ENCODE measurements at regions not wholly inside any gene's neighbourhood (a gene's known extent, or its start where the extent isn't known, plus 50 kb on each side); places are given as distances from the start of the nearest gene placed in this dataset.

DNA sequence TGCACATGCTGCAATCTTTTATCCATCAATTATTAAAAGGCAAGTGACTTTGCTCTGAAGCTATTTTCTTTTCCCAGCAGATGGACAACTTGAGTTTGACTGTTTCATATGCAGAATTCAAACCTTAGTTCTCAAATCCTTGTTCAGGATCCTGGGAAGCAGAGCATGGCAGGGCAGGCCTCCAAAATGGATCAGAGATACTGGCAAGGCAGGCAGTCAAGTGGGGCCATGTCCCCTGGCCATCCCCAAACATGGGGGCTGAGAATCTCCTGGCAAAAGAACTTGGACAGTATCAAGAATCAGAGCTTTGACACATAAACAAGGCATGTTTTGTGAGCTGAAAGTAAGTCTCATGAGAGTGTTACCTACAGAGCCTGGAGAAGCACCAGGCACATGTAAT, 122.9 kb upstream of the CTNNB1 start:
- TF ChIP-seq, protein P1, sequence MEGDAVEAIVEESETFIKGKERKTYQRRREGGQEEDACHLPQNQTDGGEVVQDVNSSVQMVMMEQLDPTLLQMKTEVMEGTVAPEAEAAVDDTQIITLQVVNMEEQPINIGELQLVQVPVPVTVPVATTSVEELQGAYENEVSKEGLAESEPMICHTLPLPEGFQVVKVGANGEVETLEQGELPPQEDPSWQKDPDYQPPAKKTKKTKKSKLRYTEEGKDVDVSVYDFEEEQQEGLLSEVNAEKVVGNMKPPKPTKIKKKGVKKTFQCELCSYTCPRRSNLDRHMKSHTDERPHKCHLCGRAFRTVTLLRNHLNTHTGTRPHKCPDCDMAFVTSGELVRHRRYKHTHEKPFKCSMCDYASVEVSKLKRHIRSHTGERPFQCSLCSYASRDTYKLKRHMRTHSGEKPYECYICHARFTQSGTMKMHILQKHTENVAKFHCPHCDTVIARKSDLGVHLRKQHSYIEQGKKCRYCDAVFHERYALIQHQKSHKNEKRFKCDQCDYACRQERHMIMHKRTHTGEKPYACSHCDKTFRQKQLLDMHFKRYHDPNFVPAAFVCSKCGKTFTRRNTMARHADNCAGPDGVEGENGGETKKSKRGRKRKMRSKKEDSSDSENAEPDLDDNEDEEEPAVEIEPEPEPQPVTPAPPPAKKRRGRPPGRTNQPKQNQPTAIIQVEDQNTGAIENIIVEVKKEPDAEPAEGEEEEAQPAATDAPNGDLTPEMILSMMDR (IDR thresholded peaks at IDR 0.05; ENCODE audit: borderline replicate concordance, insufficient read depth, low read depth, low read length), result no peak
- H3K4me3 ChIP-seq (ENCODE audit: low read depth, low read length), result no peak overlapping the region

DNA sequence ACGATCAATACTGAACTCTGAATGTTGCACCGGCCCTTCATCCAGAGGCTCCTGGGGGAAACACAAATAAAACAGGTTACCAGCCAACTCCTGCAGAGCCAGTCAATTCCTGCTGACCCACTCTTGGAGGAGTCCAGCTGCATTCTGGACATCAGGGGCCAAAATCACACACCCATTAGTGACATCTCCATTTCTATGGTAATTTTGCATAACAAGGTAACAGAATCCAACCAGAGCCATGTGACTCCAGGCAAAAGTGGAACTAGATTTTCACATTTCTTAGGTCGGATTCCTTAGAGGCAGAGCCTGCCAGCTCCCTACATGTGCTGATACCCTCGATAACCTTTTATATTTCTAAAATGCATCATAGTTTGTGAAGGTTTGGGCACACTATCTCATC, 119.2 kb upstream of the CTNNB1 start:
- TF ChIP-seq, protein P1 (IDR thresholded peaks at IDR 0.05; ENCODE audit: borderline replicate concordance, insufficient read depth, low read depth, low read length), result no peak
- H3K4me3 ChIP-seq (ENCODE audit: low read depth, low read length), result no peak overlapping the region

DNA sequence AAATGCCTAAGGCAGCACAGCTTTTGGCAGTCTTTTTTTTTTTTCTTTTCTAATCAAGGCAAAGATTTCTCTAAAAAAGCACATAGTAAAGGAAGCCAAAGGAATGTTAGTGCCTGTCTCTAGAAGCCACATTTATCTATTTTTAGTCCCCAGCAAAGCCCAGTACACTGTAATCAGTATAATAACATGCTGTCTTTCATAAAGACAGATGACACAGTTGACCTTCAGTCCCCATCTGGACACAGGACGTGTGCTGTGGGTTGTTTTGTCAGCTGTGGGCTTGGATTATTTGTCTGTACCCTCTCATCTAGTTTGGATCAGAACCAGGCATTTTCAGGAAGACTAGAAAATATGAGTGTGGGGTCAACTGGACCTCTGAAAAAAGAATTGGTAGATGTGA, 110.4 kb upstream of the CTNNB1 start:
- no peak overlapping the region for H3K4me3 ChIP-seq (ENCODE audit: low read depth, low read length)
- TF ChIP-seq, protein P1 (IDR thresholded peaks at IDR 0.05; ENCODE audit: borderline replicate concordance, insufficient read depth, low read depth, low read length), result no peak

DNA sequence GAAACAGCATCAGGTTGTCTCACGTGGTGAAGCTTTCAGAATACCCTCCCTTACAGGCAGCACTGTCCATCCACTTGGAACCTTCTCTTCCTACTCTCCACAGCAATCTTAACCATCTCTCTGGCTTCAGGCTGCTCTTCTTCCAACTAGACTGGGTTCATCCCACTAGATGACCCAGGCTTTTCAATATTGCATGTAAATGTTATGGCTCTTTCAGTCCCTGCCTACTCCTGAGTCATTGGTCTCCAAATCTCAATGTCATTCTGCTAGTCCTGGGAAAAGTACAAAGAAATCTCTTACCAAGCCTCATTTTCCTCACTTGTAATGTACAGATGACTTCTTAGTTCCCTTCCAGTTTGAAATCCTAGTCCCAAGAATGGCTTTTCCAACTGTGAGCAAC, 109.7 kb upstream of the CTNNB1 start:
- no peak overlapping the region for H3K4me3 ChIP-seq (ENCODE audit: low read depth, low read length)
- TF ChIP-seq, protein P1 (IDR thresholded peaks at IDR 0.05; ENCODE audit: borderline replicate concordance, insufficient read depth, low read depth, low read length), result no peak

DNA sequence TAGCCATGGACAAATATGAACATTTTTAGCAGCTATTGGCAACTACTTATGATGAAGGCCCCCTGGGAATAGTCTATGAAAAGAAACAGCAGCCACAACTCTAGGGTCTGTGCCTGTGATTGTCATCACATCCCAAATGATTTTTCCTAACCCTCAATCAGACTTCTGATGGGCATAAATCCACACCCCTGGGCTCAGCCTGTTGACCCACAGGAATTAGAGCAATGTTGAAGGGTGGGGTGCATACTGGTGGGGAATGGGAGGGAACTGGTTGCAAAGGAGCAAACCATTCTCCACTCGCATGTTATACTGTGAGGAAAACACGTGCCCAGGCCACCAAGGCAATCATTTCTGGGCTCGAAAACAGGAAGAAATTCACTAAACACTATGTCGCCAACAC, 106.5 kb upstream of the CTNNB1 start:
- TF ChIP-seq, protein P1 (IDR thresholded peaks at IDR 0.05; ENCODE audit: borderline replicate concordance, insufficient read depth, low read depth, low read length), result no peak
- H3K4me3 ChIP-seq (ENCODE audit: low read depth, low read length), result no peak overlapping the region

DNA sequence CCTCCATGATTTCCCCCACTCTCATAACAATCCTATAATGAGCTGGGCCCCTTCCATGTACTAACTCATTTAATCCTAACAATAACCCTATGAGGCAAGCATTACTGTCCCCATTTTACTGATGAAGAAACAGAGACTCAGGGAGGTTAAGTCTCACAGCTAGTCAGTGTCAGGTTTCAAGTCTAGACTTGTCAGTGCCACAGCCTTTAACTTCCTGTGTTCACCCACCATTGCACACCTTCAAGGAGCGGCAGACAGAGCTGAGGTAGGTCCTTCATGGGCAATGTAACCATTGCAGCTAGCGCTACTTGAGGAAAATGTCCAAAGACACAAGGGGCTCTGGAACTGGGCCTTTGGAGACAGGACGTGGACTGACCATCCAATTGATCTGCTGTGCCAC, 105.8 kb upstream of the CTNNB1 start:
- TF ChIP-seq, protein P1 (IDR thresholded peaks at IDR 0.05; ENCODE audit: borderline replicate concordance, insufficient read depth, low read depth, low read length), result no peak
- H3K4me3 ChIP-seq (ENCODE audit: low read depth, low read length), result no peak overlapping the region

DNA sequence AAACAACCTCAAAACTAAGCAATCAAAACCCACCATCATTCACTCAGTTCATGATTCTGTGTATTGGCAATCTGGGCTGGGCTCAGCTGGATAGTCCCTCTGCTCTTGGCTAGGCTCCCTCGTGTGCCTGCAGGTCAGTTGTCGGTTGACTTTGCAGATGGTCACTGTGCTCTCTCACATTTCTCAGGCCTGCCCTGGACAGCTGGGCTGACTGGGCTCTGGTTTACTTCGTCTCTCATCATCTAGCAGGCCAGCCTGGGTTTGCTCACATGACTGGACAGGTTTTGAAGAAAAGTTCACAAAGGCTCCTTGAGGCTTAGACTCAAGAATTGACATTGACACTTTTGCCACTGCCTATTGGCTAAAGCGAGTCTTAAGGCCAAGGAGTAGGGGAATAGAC, 105.0 kb upstream of the CTNNB1 start:
- TF ChIP-seq, protein P1 (IDR thresholded peaks at IDR 0.05; ENCODE audit: borderline replicate concordance, insufficient read depth, low read depth, low read length), result no peak
- H3K4me3 ChIP-seq (ENCODE audit: low read depth, low read length), result no peak overlapping the region

Measured in GM12875 (cell line).